MG63 (cell line): ENCODE measurements at regions not wholly inside any gene's neighbourhood (a gene's known extent, or its start where the extent isn't known, plus 50 kb on each side); places are given as distances from the start of the nearest gene placed in this dataset.
A peak's percentile ranks its signal among the peaks of the same experiment; 100 is the strongest.
"Not testable (repeated sequence)": the region's sequence is repeated elsewhere in the genome, so short reads cannot be mapped to it uniquely, and the experiment has no call there.

ENCODE experiments used
- DNase-seq: peaks from one replicate; pipeline ENCODE4 v3.0.0-alpha.2; 2020
- H3K27me3 ChIP-seq: fragments of 250-450 bp; sonication (Bioruptor Pico); 2 replicates; pipeline ENCODE4 v1.5.1; 2020; ENCODE audit warnings: mild to moderate bottlenecking, moderate library complexity
- H3K36me3 ChIP-seq: fragments of 250-450 bp; sonication (Bioruptor Pico); 2 replicates; pipeline ENCODE4 v1.5.1; 2020; ENCODE audit warnings: mild to moderate bottlenecking, moderate library complexity
- H3K4me3 ChIP-seq: fragments of 250-450 bp; sonication (Bioruptor Pico); 2 replicates; pipeline ENCODE4 v1.5.1; 2020; ENCODE audit warnings: mild to moderate bottlenecking, moderate library complexity
- H3K9me3 ChIP-seq: fragments of 250-450 bp; sonication (Bioruptor Pico); 2 replicates; pipeline ENCODE4 v1.5.1; 2020; ENCODE audit warnings: mild to moderate bottlenecking, moderate library complexity

DNA sequence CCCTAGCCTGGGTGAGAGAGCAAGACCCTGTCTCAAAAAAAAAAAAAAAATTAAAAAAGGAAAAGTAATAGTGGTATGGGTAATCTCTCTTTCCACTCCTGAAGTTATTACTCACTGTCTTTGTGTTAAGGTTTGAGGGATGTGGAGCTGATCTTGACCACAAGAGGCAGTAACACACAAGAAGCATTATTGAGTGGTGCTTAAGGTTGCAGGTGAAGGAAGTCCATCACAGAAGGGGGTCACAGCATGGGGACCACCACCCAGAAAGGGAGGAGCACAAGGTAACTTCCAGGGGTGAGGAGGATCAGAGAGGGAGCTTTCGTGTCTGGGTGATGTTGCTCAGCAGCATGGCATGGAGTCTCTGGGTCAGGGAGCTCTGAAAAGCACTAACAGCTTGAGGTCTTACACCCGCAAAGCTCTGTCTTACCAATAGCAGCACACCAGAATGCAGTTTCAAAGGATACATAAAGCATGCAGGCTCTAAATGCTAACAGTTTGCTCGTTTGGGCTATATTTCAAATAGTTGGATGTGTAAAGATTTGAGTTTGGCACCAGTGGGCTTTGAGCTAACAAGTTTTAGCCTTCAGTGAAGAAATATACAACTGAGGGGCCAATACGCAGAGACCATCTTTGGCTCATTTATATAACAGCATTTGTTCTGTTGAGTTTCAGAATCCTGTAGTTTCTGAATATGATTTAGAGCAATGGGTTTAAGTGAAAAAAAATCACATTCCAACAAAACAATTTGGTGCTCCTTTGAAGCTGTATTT lies 100.4 kb upstream of the DNAJC1 start:
- no peaks in the 10 kb centered on the region for H3K9me3 ChIP-seq
- no peaks in the 10 kb centered on the region for H3K27me3 ChIP-seq
- no peaks in the 10 kb centered on the region for H3K36me3 ChIP-seq
- no peak for DNase-seq
- H3K4me3 ChIP-seq: no peak overlapping the region

DNA sequence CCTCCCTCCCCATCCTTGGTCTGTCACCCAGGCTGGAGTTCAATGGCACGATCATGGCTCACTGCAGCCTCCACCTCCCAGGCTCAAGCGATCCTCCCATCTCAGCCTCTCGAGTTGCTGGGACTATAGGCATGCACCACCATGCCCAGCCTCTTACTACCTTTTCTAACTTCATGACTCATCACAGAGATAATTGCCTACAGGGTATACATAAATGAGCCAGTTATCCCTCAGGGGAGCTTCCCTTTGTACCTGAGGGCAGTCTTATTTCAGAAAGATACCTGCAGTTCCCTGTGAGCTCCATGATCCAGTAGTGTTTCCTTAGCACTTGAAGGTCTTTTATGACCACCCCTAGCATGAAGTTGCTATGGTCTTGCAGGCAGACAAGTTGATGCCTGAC lies 94.2 kb upstream of the DNAJC1 start:
- Histone ChIP-seq H3K36me3 (no peaks in the 10 kb centered on the region), H3K4me3 (no peak overlapping the region), H3K9me3 (no peaks in the 10 kb centered on the region), H3K27me3 (no peaks in the 10 kb centered on the region)
- no peak for DNase-seq

DNA sequence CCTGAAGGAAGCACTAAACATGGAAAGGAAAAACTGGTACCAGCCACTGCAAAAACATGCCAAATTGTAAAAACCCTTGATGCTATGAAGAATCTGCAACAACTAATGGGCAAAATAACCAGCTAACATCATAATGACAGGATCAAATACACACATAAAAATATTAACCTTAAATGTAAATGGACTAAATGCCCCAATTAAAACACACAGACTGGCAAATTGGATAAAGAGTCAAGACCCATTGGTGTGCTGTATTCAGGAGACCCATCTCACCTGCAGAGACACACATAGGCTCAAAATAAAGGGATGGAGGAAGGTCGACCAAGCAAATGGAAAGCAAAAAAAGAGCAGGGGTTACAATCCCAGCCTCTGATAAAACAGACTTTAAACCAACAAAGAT lies 87.7 kb upstream of the DNAJC1 start:
- DNase-seq, H3K4me3 ChIP-seq, H3K36me3 ChIP-seq, H3K27me3 ChIP-seq, H3K9me3 ChIP-seq: not testable (repeated sequence)

DNA sequence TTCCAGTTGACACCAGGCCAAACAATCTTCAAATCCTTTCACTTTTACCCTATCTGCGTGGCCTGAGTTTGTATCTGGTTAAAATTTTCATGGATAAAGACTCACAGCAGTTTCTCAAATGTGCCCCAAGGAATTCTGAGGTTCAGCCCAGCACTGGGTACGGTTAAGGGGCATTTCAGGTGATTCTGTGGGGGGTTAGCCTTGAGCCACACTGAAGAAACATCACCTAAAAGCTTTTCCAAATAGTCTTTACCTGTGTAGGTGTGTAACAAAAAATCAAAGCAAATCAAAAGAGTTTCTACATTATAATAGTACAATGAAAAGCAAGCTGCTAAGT lies 83.8 kb upstream of the DNAJC1 start:
- Histone ChIP-seq H3K4me3 (no peak overlapping the region), H3K27me3 (no peaks in the 10 kb centered on the region; the same call in 1 of the 2 replicates), H3K36me3 (no peaks in the 10 kb centered on the region), H3K9me3 (no peaks in the 10 kb centered on the region)
- DNase-seq: no peak

DNA sequence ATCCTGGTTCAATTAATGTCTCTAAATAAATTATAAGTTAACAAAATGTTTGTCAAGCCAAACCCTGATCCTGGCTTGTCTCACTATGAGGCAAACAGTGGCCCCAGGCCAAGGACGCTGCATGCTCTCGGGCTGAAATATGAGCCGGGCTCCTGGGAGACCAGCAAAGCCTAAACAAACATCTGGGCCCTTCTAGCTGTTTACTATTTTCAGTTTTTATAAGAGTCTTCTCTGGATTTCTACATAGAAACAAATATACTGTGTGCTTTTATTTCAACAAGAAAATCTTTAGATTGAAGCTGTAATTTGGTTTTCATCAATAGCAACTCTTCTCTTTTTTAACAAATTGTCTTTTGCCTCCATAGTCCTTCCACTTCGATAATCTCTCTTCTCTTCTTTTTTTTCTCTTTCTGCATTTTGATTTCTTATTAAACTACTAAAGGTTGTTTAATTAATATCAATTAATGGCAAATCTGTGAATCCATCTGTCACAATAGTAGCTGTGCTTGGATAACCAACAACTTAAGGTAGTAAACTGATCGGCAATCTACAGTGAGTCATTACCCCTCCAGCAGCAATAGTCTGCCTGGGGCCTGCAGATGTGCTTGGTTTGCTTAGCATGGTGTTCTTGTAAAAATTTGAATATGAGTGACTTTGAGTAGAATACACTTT lies 83.3 kb upstream of the DNAJC1 start:
- DNase-seq: peak; percentile 87

DNA sequence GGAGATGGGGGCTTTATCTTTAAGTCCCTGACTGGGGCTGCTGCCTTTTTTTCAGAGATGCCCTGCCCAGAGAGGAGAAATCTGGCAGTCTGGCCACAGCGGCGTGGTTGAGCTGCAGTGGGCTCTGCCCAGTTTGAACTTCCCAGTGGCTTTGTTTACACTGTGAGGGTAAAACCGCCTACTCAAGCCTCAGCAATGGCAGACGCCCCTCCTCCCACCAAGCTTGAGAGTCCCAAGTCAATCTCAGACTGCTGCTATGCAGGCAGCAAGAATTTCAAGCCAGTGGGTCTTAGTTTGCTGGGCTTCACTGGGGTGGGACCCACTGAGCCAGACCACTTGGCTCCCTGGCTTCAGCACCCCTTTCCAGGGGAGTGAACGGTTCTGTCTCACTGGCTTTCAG lies 76.4 kb upstream of the DNAJC1 start:
- H3K36me3 ChIP-seq, H3K9me3 ChIP-seq, DNase-seq, H3K27me3 ChIP-seq, H3K4me3 ChIP-seq: not testable (repeated sequence)

More for the DNA sequence above, 83.3 kb upstream of the DNAJC1 start:
- Histone ChIP-seq H3K9me3 (no peaks in the 10 kb centered on the region), H3K27me3 (no peaks in the 10 kb centered on the region; the same call in 1 of the 2 replicates), H3K36me3 (no peaks in the 10 kb centered on the region), H3K4me3 (no peak overlapping the region)

DNA sequence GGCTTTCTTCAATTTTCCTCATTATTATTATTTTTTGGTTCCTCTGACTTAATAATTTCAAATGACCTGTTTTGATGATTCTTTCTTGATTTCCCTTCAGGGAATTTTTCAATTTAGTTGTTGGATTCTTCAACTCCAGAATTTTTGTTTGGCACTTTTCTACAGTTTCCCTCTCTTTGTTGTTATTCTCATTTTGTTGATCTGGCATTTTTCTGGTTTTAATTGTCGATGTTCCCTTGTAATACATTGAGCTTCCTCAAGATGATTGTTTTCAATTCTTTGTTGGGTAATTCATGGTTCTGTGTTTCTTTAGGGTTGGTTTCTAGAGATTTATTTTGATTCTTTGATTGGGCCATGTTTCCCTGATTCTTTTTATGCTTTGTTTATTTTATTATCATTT lies 67.8 kb upstream of the DNAJC1 start:
- Histone ChIP-seq H3K9me3 (no peaks in the 10 kb centered on the region), H3K4me3 (no peak overlapping the region), H3K27me3 (no peaks in the 10 kb centered on the region), H3K36me3 (no peaks in the 10 kb centered on the region)
- no peak for DNase-seq

DNA sequence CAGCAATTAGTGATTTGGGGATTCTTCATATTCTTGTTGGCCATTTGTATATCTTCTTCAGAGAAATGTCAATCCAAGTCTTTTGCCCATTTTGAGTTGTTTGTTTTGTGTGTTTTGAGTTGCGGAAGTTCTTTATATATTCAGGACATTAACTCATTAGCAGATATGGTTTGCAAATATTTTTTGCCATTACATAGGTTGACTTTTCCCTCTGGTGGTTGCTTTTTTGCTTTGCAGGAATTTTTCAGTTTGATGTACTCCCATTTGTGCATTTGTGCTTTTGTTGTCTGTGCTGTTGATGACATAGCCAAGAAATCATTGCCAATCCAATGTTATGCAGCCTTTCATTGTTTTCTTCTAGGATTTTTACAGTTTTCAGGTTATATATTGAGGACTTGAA lies 63.6 kb upstream of the DNAJC1 start:
- no peaks in the 10 kb centered on the region for H3K9me3 ChIP-seq
- no peak overlapping the region for H3K4me3 ChIP-seq
- no peak for DNase-seq
- H3K36me3 ChIP-seq: no peaks in the 10 kb centered on the region
- no peaks in the 10 kb centered on the region for H3K27me3 ChIP-seq

DNA sequence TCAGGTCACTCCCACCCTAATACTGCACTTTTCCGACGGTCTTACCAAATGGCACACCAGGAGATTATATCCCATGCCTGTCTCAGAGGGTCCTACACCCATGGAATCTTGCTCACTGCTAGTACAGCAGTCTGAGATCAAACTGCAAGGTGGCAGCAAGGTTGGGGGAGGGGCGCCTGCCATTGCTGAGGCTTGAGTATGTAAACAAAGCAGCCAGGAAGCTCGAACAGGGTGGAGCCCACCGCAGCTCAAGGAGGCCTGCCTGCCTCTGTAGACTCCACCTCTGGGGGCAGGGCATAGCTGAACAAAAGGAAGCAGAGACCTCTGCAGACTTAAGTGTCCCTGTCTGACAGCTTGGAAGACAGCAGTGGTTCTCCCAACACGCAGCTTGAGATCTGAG lies 57.5 kb upstream of the DNAJC1 start:
- not testable (repeated sequence) for H3K27me3 ChIP-seq, DNase-seq, H3K4me3 ChIP-seq, H3K36me3 ChIP-seq, H3K9me3 ChIP-seq

DNA sequence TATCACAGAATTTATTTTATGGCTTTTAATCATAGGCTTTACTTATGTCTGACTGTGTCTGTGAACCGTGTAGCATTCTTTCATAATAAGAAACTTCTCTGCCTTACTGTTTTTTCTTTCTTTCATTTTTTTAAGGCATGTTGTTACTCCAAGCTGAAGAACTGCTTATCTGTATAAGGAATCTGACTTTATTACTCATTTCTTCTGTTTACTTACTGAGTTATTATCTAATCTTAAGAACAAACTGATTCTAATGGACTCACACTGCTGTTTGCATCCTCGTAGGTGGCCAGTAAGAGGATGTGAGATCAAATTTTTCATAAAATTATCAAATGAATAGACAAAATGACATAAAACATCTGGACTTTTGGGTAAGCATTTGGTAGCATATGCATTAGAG lies 54.7 kb upstream of the DNAJC1 start:
- H3K27me3 ChIP-seq: no peaks in the 10 kb centered on the region
- no peak for DNase-seq
- H3K36me3 ChIP-seq: no peaks in the 10 kb centered on the region
- H3K9me3 ChIP-seq: no peaks in the 10 kb centered on the region
- H3K4me3 ChIP-seq: no peak overlapping the region

DNA sequence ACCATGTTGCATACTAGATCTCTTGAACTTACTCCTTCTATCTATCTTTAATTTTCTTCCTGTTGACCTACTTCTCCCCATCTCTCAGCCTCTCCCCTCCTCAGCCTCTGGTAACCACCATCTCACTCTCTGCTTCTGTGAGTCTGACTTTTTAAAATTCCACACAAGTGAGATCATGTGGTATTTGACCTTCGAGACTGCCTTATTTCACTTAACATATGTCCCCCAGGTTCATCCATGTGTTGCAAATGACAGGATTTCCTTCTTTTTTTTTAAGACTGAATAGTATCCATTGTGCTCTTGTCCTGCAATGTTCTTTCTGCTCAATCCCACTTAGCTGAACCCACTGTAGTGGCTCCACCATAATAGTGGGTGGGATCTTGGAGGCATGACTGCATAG lies 51.4 kb upstream of the DNAJC1 start:
- H3K36me3 ChIP-seq: no peaks in the 10 kb centered on the region
- no peaks in the 10 kb centered on the region for H3K9me3 ChIP-seq
- no peak for DNase-seq
- no peaks in the 10 kb centered on the region for H3K27me3 ChIP-seq
- H3K4me3 ChIP-seq: no peak overlapping the region
